Uterus (tissue), 3 donors: ENCODE measurements at regions not wholly inside any gene's neighbourhood (a gene's known extent, or its start where the extent isn't known, plus 50 kb on each side); places are given as distances from the start of the nearest gene placed in this dataset.

Source experiments
- DNase-seq, 2 donors: peaks; one replicate each; pipeline ENCODE4 v3.0.0-alpha.2; 2019 to 2020
- H3K27ac ChIP-seq, 2 donors: fragments of 200-600 bp; sonication (generic); 1 replicate in 1 of 2; 2 replicates in 1 of 2; pipeline ENCODE4 v1.5.1; 2016 to 2018
- H3K27me3 ChIP-seq, 2 donors: fragments of 200-600 bp; sonication (generic); one replicate each; pipeline ENCODE4 v1.5.1; 2018 to 2019; ENCODE audit warnings: control low read depth in 1 of 2
- H3K36me3 ChIP-seq, 2 donors: fragments of 200-600 bp; sonication (generic); one replicate each; pipeline ENCODE4 v1.5.1; 2019; ENCODE audit warnings: control low read depth in 1 of 2
- H3K4me1 ChIP-seq, 2 donors: fragments of 200-600 bp; sonication (generic); one replicate each; pipeline ENCODE4 v1.5.1; 2018 to 2019; ENCODE audit warnings: control low read depth in 1 of 2
- H3K4me3 ChIP-seq, 2 donors: fragments of 200-600 bp; sonication (generic); 1 replicate in 1 of 2; 2 replicates in 1 of 2; pipeline ENCODE4 v1.5.1; 2018 to 2019; ENCODE audit warnings: mild to moderate bottlenecking in 1 of 2
- H3K9me3 ChIP-seq, 2 donors: fragments of 200-600 bp; sonication (generic); one replicate each; pipeline ENCODE4 v1.5.1; 2019; ENCODE audit warnings: control low read depth in 1 of 2
- CTCF ChIP-seq, 4 experiments: fragments of 200-600 bp in 2 of 4; fragments of 450-650 bp in 2 of 4; sonication (generic) in 2 of 4; IDR thresholded peaks; one replicate each; pipeline ENCODE4 v1.5.1; 2016 to 2019; ENCODE audit warnings: antibody characterized with exemption in 4 of 4, mild to moderate bottlenecking in 2 of 4, moderate library complexity in 1 of 4
- POLR2A ChIP-seq, 2 donors: fragments of 450-650 bp; IDR thresholded peaks; one replicate each; pipeline ENCODE4 v1.6.1; 2016; ENCODE audit warnings: antibody characterized with exemption in 2 of 2, mild to moderate bottlenecking in 1 of 2, moderate library complexity in 1 of 2
- intact Hi-C: fragments of 100-400 bp; cut with DNase I; formaldehyde crosslinking; loops from one replicate; pipeline ENCODE4 v1.15.1; 2023; ENCODE audit warnings: low total_unique reads
- donor health status: DM: yes; HTN: yes; CAD: no.

GRCh38 chr4:19829101-19829500 is 422.6 kb upstream of the SLIT2 start:
- Histone ChIP-seq H3K27ac (no peak overlapping the region), H3K36me3 (no peaks in the 10 kb centered on the region), H3K9me3 (no peaks in the 10 kb centered on the region), H3K4me3 (no peak overlapping the region), H3K4me1 (no peaks in the 10 kb centered on the region), H3K27me3 (no peaks in the 10 kb centered on the region)
- DNase-seq, result no peak
- intact Hi-C loops, result no loop called here
- TF ChIP-seq POLR2A (IDR thresholded peaks at IDR 0.05), result no peak
- no peak for TF ChIP-seq CTCF (IDR thresholded peaks at IDR 0.05)

GRCh38 chr4:19823781-19824180 is 427.9 kb upstream of the SLIT2 start:
- intact Hi-C loops, result no loop called here
- no peak for DNase-seq
- TF ChIP-seq CTCF (IDR thresholded peaks at IDR 0.05), result no peak
- no peak for TF ChIP-seq POLR2A (IDR thresholded peaks at IDR 0.05)
- Histone ChIP-seq H3K4me1 (no peaks in the 10 kb centered on the region), H3K36me3 (no peaks in the 10 kb centered on the region), H3K9me3 (no peaks in the 10 kb centered on the region), H3K27ac (no peak overlapping the region), H3K4me3 (no peak overlapping the region), H3K27me3 (no peaks in the 10 kb centered on the region)

GRCh38 chr4:19819737-19820136 is 432.0 kb upstream of the SLIT2 start:
- no peak for TF ChIP-seq POLR2A (IDR thresholded peaks at IDR 0.05)
- no peaks in the 10 kb centered on the region for H3K36me3 ChIP-seq
- H3K4me1 ChIP-seq, result no peaks in the 10 kb centered on the region
- no peak overlapping the region for H3K27ac ChIP-seq
- H3K27me3 ChIP-seq, result no peaks in the 10 kb centered on the region
- intact Hi-C loops, result no loop called here
- no peaks in the 10 kb centered on the region for H3K9me3 ChIP-seq
- no peak overlapping the region for H3K4me3 ChIP-seq
- DNase-seq, result no peak

GRCh38 chr4:19809989-19810388 is 441.7 kb upstream of the SLIT2 start:
- DNase-seq, result no peak
- no peaks in the 10 kb centered on the region for H3K36me3 ChIP-seq
- no peaks in the 10 kb centered on the region for H3K27me3 ChIP-seq
- no peaks in the 10 kb centered on the region for H3K9me3 ChIP-seq
- H3K27ac ChIP-seq, result no peak overlapping the region
- TF ChIP-seq CTCF (IDR thresholded peaks at IDR 0.05), result no peak
- no peak for TF ChIP-seq POLR2A (IDR thresholded peaks at IDR 0.05)
- H3K4me3 ChIP-seq, result no peak overlapping the region
- H3K4me1 ChIP-seq, result no peaks in the 10 kb centered on the region
- intact Hi-C loops, result no loop called here

- intact Hi-C loops, result no loop called here
- TF ChIP-seq POLR2A (IDR thresholded peaks at IDR 0.05) (no peak), CTCF (IDR thresholded peaks at IDR 0.05) (no peak)
- H3K27ac ChIP-seq, result no peak overlapping the region
These were observed 444.2 kb upstream of the SLIT2 start for GRCh38 chr4:19807505-19807904.

GRCh38 chr4:19806865-19807264 is 444.8 kb upstream of the SLIT2 start:
- no peaks in the 10 kb centered on the region for H3K4me1 ChIP-seq
- H3K27me3 ChIP-seq, result no peaks in the 10 kb centered on the region
- TF ChIP-seq POLR2A (IDR thresholded peaks at IDR 0.05), result no peak
- intact Hi-C loops, result no loop called here
- no peaks in the 10 kb centered on the region for H3K36me3 ChIP-seq
- H3K9me3 ChIP-seq, result no peaks in the 10 kb centered on the region
- DNase-seq, result no peak
- no peak overlapping the region for H3K27ac ChIP-seq
- no peak overlapping the region for H3K4me3 ChIP-seq

More at GRCh38 chr4:19807505-19807904, 444.2 kb upstream of the SLIT2 start:
- Histone ChIP-seq H3K27me3 (no peaks in the 10 kb centered on the region), H3K9me3 (no peaks in the 10 kb centered on the region), H3K4me3 (no peak overlapping the region), H3K4me1 (no peaks in the 10 kb centered on the region), H3K36me3 (no peaks in the 10 kb centered on the region)
- DNase-seq, result no peak
